NB4 (cell line): ENCODE measurements at regions not wholly inside any gene's neighbourhood (a gene's known extent, or its start where the extent isn't known, plus 50 kb on each side); places are given as distances from the start of the nearest gene placed in this dataset.

Experiments used
- MYC ChIP-seq: IDR thresholded peaks from 2 replicates; pipeline ENCODE4 v1.6.1; 2011; ENCODE audit warnings: low read depth, low read length
- POLR2A ChIP-seq: IDR thresholded peaks from 2 replicates; pipeline ENCODE4 v1.6.1; 2011; ENCODE audit warnings: mild to moderate bottlenecking; ENCODE audit not compliant: insufficient read length; ENCODE audit errors: extremely low read depth
- TF ChIP-seq, protein P1 (sequence below): IDR thresholded peaks from one replicate; pipeline ENCODE4 v1.5.1; 2012; ENCODE audit warnings: low read depth, low read length

GRCh38 chr5:158126442-158127405 is 267.8 kb upstream of the CLINT1 start:
- TF ChIP-seq, protein P1, sequence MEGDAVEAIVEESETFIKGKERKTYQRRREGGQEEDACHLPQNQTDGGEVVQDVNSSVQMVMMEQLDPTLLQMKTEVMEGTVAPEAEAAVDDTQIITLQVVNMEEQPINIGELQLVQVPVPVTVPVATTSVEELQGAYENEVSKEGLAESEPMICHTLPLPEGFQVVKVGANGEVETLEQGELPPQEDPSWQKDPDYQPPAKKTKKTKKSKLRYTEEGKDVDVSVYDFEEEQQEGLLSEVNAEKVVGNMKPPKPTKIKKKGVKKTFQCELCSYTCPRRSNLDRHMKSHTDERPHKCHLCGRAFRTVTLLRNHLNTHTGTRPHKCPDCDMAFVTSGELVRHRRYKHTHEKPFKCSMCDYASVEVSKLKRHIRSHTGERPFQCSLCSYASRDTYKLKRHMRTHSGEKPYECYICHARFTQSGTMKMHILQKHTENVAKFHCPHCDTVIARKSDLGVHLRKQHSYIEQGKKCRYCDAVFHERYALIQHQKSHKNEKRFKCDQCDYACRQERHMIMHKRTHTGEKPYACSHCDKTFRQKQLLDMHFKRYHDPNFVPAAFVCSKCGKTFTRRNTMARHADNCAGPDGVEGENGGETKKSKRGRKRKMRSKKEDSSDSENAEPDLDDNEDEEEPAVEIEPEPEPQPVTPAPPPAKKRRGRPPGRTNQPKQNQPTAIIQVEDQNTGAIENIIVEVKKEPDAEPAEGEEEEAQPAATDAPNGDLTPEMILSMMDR: no peak
- no peak for TF ChIP-seq POLR2A
- TF ChIP-seq MYC: no peak
